Urinary bladder (tissue), 3 donors: ENCODE measurements at regions not wholly inside any gene's neighbourhood (a gene's known extent, or its start where the extent isn't known, plus 50 kb on each side); places are given as distances from the start of the nearest gene placed in this dataset.

ENCODE experiments used
- DNase-seq: peaks from one replicate; pipeline ENCODE4 v3.0.0-alpha.2; 2015; ENCODE audit errors: extremely low spot score
- H3K27ac ChIP-seq: one replicate; pipeline ENCODE4 v1.5.1; 2013; ENCODE audit warnings: low read depth, mild to moderate bottlenecking, moderate library complexity
- H3K36me3 ChIP-seq: one replicate; pipeline ENCODE4 v1.6.1; 2013; ENCODE audit warnings: mild to moderate bottlenecking, moderate library complexity; ENCODE audit not compliant: insufficient read depth
- H3K4me1 ChIP-seq: one replicate; pipeline ENCODE4 v1.6.1; 2013; ENCODE audit warnings: mild to moderate bottlenecking, moderate library complexity; ENCODE audit not compliant: insufficient read depth
- H3K4me3 ChIP-seq: one replicate; pipeline ENCODE4 v1.5.1; 2013; ENCODE audit warnings: low read depth, low read length
- WGBS: extraction: QIAGEN DNeasy Blood & Tissue Kit; methylation state at CpG from one replicate; pipeline ENCODE4 v1.1.7; 2013; 5-methylcytosine and 5-hydroxymethylcytosine counted together
- donor health status: healthy with polysubstance abuse.
- donor health status: healthy.

DNA sequence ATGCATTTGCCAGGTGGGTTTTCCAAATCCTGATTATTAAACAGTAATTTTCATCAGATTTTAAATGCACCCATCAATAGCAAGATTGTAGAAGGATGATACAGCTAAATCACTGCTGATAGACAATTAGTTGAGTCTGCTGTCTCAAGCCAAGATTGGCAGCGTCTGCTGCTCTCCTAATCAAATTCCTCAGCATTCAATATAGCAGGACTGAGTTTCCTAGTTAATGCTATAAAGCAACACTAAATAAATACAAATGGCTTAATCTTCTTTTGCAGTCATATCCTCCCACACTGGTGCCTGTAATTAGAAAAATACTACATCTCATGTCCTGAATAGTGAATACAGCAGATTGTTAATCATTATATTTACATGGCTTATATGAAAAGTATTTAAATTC is 1028.8 kb downstream of the ADGRL2 start:
- Histone ChIP-seq H3K36me3 (no peaks in the 10 kb centered on the region), H3K4me3 (no peak overlapping the region), H3K27ac (no peak overlapping the region), H3K4me1 (no peaks in the 10 kb centered on the region)
- 91% methylated on average over 1 of the region's 1 CpG for WGBS
- DNase-seq, result no peak

DNA sequence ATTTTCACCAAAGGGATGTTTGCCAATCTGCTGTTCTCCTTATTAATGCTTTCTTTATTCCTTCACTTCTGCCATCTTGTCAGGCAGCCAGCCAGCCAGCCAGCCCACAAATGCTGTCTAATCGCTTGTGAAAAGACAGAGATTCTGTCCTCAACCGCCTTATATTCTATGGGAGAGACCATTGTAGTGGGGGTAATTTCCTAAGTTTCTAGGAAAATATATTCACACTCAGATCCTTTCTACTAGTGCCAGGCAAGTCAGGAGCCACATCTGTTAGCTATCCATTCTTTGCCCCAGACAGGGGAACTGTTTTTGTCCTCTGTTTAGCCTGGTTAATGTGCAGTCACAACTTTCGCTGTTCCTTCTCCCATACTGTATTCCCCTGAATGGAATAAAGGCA is 1023.1 kb downstream of the ADGRL2 start:
- no peak for DNase-seq
- Histone ChIP-seq H3K36me3 (no peaks in the 10 kb centered on the region), H3K4me3 (no peak overlapping the region), H3K27ac (no peak overlapping the region), H3K4me1 (no peaks in the 10 kb centered on the region)
- WGBS, result 64% methylated on average over 3 of the region's 3 CpGs

DNA sequence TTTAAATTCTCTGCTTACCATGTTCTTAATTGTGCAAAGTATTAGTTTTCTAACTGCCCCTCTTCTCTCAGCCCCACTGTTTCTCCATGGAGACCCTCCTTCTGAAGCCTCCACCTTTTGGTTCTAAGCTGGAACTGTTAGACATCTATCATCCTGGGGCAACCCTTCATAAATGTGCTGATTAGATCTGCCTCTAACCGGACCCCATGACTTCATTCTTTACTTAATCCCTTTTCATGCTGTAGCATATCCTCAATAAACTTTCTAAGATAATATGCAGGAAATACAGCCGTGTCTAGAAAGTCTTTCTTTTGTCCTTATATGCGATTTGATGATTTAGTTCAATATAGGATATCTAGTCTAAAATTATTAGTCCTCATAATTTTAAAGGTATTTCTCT is 1020.1 kb downstream of the ADGRL2 start:
- no peak overlapping the region for H3K4me3 ChIP-seq
- DNase-seq, result no peak
- no peak overlapping the region for H3K27ac ChIP-seq
- H3K4me1 ChIP-seq, result no peaks in the 10 kb centered on the region
- no peaks in the 10 kb centered on the region for H3K36me3 ChIP-seq
- 59% methylated on average over 3 of the region's 3 CpGs for WGBS

DNA sequence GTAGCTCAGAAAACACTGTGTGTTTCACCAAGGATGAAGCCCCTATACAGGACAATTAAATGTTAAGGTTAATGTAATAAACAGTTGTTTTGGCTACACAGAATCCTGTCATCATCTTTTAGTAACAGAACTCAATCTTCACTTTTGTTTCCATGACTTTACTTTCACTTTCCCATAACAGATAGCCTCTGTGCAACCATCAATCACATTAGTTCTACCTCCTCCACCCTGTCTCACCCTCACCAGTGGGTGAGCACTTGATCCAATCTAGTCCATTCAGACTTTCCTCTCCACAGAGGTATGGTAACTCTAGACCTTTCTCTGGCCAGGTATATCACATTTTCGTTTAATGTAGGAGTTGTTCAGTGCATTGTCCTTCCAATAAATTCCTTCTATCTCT is 1018.5 kb downstream of the ADGRL2 start:
- no peak overlapping the region for H3K4me3 ChIP-seq

DNA sequence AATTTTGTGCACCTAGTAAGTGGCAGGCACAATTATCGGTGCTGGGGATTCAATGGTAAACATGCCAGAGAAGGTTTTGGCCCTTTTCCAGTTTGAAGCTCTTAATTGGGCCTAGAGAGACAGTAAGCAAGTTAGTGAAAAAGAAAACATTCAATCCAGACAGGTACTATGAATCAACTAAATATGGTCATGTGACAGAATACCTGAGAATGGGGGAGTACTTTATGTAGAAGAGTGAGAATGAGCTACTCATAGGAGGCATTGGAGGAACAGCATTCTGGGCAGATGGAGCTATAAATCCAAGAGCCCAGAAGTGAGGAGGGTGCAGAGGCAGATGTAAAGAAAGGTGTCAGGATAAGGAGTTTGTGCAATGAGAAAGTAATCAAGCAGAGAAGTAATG is 1017.9 kb downstream of the ADGRL2 start:
- H3K4me1 ChIP-seq, result no peaks in the 10 kb centered on the region
- no peaks in the 10 kb centered on the region for H3K36me3 ChIP-seq
- 86% methylated on average over 1 of the region's 1 CpG for WGBS
- no peak overlapping the region for H3K27ac ChIP-seq
- no peak for DNase-seq
- H3K4me3 ChIP-seq, result no peak overlapping the region

More for the DNA sequence above, 1018.5 kb downstream of the ADGRL2 start:
- no peak for DNase-seq
- Histone ChIP-seq H3K36me3 (no peaks in the 10 kb centered on the region), H3K27ac (no peak overlapping the region), H3K4me1 (no peaks in the 10 kb centered on the region)
- WGBS, result 62% methylated on average over 1 of the region's 1 CpG

DNA sequence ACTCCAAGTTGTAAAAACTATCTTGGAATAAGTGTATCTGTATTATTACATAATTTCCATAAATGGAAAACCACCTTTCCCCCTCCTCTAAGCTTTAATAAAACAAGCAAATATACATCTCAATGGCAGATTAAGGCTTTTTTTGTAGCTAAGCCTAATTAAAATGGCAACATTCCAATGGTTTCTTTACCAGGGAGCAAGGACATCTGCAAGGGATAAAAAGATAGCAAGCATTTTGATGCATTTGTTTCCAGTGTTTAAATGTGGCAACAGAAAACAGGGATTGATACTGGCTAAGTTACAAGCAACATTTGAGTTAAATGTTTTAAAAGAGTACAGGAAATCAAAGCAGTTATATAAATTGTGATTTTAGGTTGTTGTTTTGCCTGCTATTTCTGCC is 1012.7 kb downstream of the ADGRL2 start:
- Histone ChIP-seq H3K27ac (no peak overlapping the region), H3K4me1 (no peaks in the 10 kb centered on the region), H3K36me3 (no peaks in the 10 kb centered on the region), H3K4me3 (no peak overlapping the region)
- no peak for DNase-seq

DNA sequence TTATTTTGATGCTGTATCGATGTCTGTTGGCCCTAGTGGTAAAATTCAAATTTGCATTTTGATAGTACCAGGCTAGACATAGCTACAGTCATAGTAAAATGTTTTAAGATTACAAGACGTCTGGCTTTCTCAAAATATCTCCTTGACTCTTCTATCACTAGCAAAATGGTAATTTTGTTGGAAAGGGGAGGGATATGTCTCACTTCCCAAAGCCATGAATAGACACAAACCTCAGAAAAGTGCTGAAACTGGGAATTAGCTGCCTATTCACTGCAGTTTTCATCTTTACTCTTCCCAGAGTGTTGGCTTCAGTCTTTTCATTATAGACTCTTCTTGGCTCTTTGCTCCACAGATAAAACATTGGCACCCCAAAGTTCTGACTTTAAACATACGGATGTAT is 1009.9 kb downstream of the ADGRL2 start:
- DNase-seq, result no peak
- Histone ChIP-seq H3K36me3 (no peaks in the 10 kb centered on the region), H3K4me3 (no peak overlapping the region), H3K4me1 (no peaks in the 10 kb centered on the region), H3K27ac (no peak overlapping the region)
- WGBS, result 85% methylated on average over 3 of the region's 3 CpGs

DNA sequence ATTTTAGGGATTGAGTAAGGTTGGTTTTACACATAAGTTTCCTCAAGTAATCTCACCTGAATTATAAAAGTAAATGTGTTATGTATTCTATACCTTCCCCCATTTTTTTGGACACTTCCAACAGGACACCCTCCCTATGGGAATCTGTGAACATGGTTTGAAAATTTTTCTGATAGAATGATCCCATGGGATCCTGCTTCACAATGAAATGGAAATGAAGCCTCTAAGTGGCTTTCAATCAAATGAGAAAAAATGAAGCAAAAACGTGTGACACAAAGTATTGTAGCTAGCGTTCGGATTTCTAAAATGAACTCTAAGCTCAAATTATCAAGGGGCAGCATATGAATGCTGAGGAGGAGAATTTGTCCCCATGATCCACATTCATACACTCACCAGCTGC is 1006.8 kb downstream of the ADGRL2 start:
- WGBS, result 90% methylated on average over 3 of the region's 3 CpGs
- DNase-seq, result no peak
- H3K36me3 ChIP-seq, result no peaks in the 10 kb centered on the region
- H3K27ac ChIP-seq, result no peak overlapping the region
- H3K4me1 ChIP-seq, result no peaks in the 10 kb centered on the region
- H3K4me3 ChIP-seq, result no peak overlapping the region

DNA sequence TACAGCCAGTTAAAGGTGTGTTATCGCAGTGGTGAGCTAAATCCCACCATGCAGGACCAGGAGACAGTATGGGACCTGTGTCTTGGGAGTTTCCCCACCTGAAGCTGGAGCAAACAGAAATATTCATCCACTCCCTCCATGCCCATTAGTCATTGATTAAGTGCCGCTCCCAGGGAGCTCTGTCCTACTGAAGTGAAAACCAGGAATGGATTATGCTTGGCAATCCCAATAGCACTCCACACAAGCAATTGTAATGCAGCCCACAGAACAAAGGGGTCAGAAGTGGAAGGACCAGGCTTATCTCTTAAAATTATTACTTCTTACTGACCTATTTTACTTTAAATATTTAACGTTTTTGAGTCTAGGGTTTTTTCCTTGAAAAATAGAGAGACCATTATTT is 1005.4 kb downstream of the ADGRL2 start:
- no peak overlapping the region for H3K27ac ChIP-seq
- 85% methylated on average over 3 of the region's 3 CpGs for WGBS

DNA sequence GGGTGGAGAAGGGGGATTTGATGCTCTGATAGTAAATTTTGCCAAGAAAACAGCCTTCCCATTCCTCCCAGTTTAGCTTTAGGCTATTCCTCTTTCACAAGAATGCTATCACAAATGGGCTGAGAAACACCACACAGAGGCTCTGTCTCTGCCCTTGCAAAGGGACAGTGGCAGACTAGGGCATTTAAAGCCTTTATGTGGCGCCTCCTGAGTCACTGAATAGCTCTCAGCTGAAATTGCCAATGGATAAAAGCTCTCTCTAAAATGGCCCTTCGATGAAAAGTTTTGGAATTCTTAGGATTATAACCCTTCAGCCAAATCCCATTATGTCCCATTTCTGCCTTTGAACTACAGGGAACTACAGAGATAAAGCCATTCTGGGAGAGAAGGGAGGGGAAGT is 1000.4 kb downstream of the ADGRL2 start:
- no peaks in the 10 kb centered on the region for H3K4me1 ChIP-seq
- 67% methylated on average over 2 of the region's 2 CpGs for WGBS
- H3K4me3 ChIP-seq, result no peak overlapping the region
- DNase-seq, result no peak
- H3K27ac ChIP-seq, result no peak overlapping the region
- no peaks in the 10 kb centered on the region for H3K36me3 ChIP-seq

More for the DNA sequence above, 1005.4 kb downstream of the ADGRL2 start:
- H3K4me3 ChIP-seq, result no peak overlapping the region
- no peaks in the 10 kb centered on the region for H3K4me1 ChIP-seq
- no peak for DNase-seq
- no peaks in the 10 kb centered on the region for H3K36me3 ChIP-seq

DNA sequence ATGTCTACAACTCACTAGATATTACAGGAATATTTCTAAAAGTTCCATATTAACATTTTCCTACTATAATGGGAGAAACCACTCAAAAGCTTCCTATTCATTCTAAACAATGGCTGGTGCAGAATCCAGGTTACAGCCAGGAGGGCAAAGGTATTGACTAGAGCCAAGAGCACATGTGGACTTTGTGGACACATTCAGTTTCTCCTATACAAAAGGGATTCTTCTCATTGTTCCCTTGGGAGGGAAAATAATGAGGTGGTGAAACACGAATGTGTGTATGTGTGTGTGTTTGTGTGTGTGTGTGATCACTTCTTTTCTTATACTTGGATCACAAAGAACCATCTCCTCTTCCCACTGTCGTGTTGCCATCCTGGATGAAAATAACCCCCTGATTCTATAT is 1000.0 kb downstream of the ADGRL2 start:
- Histone ChIP-seq H3K4me3 (no peak overlapping the region), H3K36me3 (no peaks in the 10 kb centered on the region), H3K27ac (no peak overlapping the region), H3K4me1 (no peaks in the 10 kb centered on the region)
- no peak for DNase-seq
- 92% methylated on average over 2 of the region's 2 CpGs for WGBS

DNA sequence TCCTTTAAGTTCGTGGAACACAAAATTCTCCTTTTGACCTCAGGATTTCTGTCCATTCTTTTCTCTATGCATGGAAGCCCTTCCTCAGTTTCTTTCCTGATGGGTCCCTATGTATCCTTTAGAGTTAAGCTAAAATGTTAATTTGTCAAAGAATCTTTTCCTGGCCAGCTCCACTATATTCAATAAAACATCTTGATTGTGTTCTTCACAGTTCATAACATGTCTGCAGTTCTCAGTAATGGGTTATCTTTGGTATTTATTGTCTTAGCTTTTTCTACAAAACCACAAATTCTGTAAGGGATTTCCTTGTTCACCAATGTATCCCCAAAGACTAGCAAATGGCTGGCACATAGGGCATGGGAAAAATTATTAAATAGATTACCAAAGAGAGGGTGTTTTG is 998.5 kb downstream of the ADGRL2 start:
- no peak overlapping the region for H3K4me3 ChIP-seq
- 80% methylated on average over 1 of the region's 1 CpG for WGBS
- no peaks in the 10 kb centered on the region for H3K4me1 ChIP-seq
- no peak overlapping the region for H3K27ac ChIP-seq
- no peaks in the 10 kb centered on the region for H3K36me3 ChIP-seq
- no peak for DNase-seq

DNA sequence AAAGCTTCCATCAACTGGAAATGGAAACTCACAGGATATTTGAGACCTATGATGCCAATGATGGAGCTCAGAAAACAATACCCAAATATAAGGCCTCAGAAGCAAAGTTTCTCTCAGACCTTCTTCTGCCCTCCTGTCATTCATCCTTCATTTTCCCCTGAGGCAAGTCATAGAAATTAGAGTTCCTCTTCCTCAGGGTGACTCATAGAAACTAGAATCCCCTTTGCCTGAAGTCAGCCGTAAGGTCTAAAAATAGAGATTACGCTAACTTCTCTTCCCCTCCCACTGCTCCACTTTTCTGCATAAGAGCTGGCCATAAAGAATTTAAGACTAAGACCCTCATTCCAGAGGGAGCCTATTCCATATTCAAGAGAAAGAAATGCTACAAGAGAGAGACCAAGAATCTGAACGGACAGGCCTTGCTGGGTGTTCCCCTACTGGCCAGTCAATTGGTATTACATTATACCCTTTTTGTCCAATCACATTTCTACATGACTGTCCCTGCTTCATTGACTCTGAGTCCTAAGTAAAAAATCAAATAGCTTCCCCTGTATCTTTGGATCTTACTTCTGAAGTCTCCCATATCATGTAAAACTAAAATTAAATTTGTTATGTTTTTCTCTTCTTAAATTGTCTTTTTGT is 994.9 kb downstream of the ADGRL2 start:
- WGBS, result 88% methylated on average over 3 of the region's 3 CpGs
- Histone ChIP-seq H3K27ac (no peak overlapping the region), H3K36me3 (no peaks in the 10 kb centered on the region), H3K4me1 (no peaks in the 10 kb centered on the region), H3K4me3 (no peak overlapping the region)
- DNase-seq, result no peak

DNA sequence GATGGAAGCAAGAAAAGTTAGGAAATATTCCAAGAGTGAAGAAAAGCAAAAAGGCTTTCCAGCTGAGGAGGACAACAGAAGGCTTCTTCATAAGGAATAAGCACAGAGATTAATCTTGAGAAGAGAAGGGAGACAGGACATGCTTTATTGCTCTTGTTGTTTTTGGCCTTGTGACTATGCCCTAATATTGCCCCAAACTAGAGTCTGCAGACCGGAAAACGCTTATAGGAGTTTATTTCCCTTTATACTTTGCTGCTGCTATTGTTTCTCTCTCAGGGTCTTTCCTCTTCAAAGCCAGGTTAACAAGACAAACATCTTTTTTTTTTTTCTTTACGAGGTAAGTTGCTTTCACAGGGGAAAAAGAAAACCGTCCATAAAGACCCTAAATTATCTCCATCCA is 991.4 kb downstream of the ADGRL2 start:
- H3K27ac ChIP-seq, result no peak overlapping the region
- 73% methylated on average over 4 of the region's 4 CpGs for WGBS
- no peak for DNase-seq
- H3K4me3 ChIP-seq, result no peak overlapping the region
- no peaks in the 10 kb centered on the region for H3K4me1 ChIP-seq
- H3K36me3 ChIP-seq, result no peaks in the 10 kb centered on the region

DNA sequence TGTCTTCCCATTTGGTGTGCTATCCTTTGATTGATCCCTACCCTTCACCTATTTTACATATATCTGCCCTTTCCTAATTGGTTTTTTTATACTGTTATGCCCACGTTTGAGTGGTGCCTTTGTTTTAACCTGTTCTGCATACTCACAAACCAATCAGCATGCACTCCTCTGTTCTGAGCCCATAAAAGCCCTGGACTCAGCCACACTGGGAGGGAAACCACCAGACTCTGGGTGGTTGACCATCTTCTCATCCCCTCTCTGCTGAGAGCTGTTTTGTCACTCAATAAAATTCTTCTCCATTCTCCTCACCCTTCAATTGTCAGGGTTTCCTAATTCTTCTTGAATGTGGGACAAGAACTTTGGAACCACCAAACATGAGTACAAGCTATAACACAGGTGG is 989.8 kb downstream of the ADGRL2 start:
- WGBS, result 83% methylated on average over 1 of the region's 1 CpG
- H3K27ac ChIP-seq, result no peak overlapping the region

More for the DNA sequence above, 989.8 kb downstream of the ADGRL2 start:
- Histone ChIP-seq H3K4me1 (no peaks in the 10 kb centered on the region), H3K4me3 (no peak overlapping the region), H3K36me3 (no peaks in the 10 kb centered on the region)
- no peak for DNase-seq
